ENCODE measurements at regions not wholly inside any gene's neighbourhood (a gene's known extent, or its start where the extent isn't known, plus 50 kb on each side); places are given as distances from the start of the nearest gene placed in this dataset.

GRCh38 chr2:220152281-220152935 lies 525.0 kb downstream of the SLC4A3 start:
- TF ChIP-seq CTCF (IDR thresholded peaks at IDR 0.05; ENCODE audit: borderline replicate concordance, insufficient read depth, low read depth, low read length) = no peak
- H3K4me3 ChIP-seq (ENCODE audit: low read depth, low read length) = no peak overlapping the region

GRCh38 chr2:220153118-220153517 lies 525.7 kb downstream of the SLC4A3 start:
- no peak overlapping the region for H3K4me3 ChIP-seq (ENCODE audit: low read depth, low read length)
- no peak for TF ChIP-seq CTCF (IDR thresholded peaks at IDR 0.05; ENCODE audit: borderline replicate concordance, insufficient read depth, low read depth, low read length)

GRCh38 chr2:220154304-220154703 lies 526.9 kb downstream of the SLC4A3 start:
- no peak for TF ChIP-seq CTCF (IDR thresholded peaks at IDR 0.05; ENCODE audit: borderline replicate concordance, insufficient read depth, low read depth, low read length)
- H3K4me3 ChIP-seq (ENCODE audit: low read depth, low read length) = no peak overlapping the region

- H3K4me3 ChIP-seq (ENCODE audit: low read depth, low read length) = no peak overlapping the region
- TF ChIP-seq CTCF (IDR thresholded peaks at IDR 0.05; ENCODE audit: borderline replicate concordance, insufficient read depth, low read depth, low read length) = no peak
Measured at GRCh38 chr2:220157312-220157711, 529.9 kb downstream of the SLC4A3 start.

- TF ChIP-seq CTCF (IDR thresholded peaks at IDR 0.05; ENCODE audit: borderline replicate concordance, insufficient read depth, low read depth, low read length) = no peak
- no peak overlapping the region for H3K4me3 ChIP-seq (ENCODE audit: low read depth, low read length)
Measured at GRCh38 chr2:220159738-220160137, 532.3 kb downstream of the SLC4A3 start.

GRCh38 chr2:220162320-220162719 lies 534.9 kb downstream of the SLC4A3 start:
- H3K4me3 ChIP-seq (ENCODE audit: low read depth, low read length) = no peak overlapping the region
- TF ChIP-seq CTCF (IDR thresholded peaks at IDR 0.05; ENCODE audit: borderline replicate concordance, insufficient read depth, low read depth, low read length) = no peak

GRCh38 chr2:220163486-220163885 lies 536.1 kb downstream of the SLC4A3 start:
- TF ChIP-seq CTCF (IDR thresholded peaks at IDR 0.05; ENCODE audit: borderline replicate concordance, insufficient read depth, low read depth, low read length) = no peak
- H3K4me3 ChIP-seq (ENCODE audit: low read depth, low read length) = no peak overlapping the region

Measured in GM12875 (cell line).